Heart right ventricle (tissue), 16 donors: ENCODE measurements at regions not wholly inside any gene's neighbourhood (a gene's known extent, or its start where the extent isn't known, plus 50 kb on each side); places are given as distances from the start of the nearest gene placed in this dataset.

Experiments
- ATAC-seq, 8 donors: fragments of 200-7000 bp; cut with Tn5 transposase; one replicate each; pipeline ENCODE4 v1.9.1; 2020; ENCODE audit warnings: mild to moderate bottlenecking in 8 of 8, moderate library complexity in 8 of 8, moderate number of reproducible peaks in 1 of 8
- DNase-seq, 2 donors: peaks; one replicate each; pipeline ENCODE4 v3.0.0-alpha.2; 2020
- H3K27ac ChIP-seq, 10 donors: fragments of 200-600 bp; sonication (generic) in 2 of 10; one replicate each; pipeline versions ENCODE4 v1.5.0 to v1.8.0; 2020 to 2022; ENCODE audit warnings: mild to moderate bottlenecking in 3 of 10
- H3K27me3 ChIP-seq, 7 donors: fragments of 200-600 bp; one replicate each; pipeline ENCODE4 v1.8.0; 2021 to 2022; ENCODE audit warnings: mild to moderate bottlenecking in 2 of 7
- H3K36me3 ChIP-seq, 9 donors: fragments of 200-600 bp; sonication (generic) in 1 of 9; one replicate each; pipeline versions ENCODE4 v1.5.0 to v1.8.0; 2020 to 2022; ENCODE audit warnings: mild to moderate bottlenecking in 2 of 9
- H3K4me1 ChIP-seq, 9 donors: fragments of 200-600 bp; sonication (generic) in 1 of 9; one replicate each; pipeline versions ENCODE4 v1.5.0 to v1.8.0; 2020 to 2022; ENCODE audit warnings: mild to moderate bottlenecking in 4 of 9
- H3K4me3 ChIP-seq, 10 donors: fragments of 200-600 bp; sonication (generic) in 2 of 10; one replicate each; pipeline versions ENCODE4 v1.5.0 to v1.8.0; 2020 to 2022; ENCODE audit warnings: mild to moderate bottlenecking in 7 of 10, moderate library complexity in 2 of 10
- H3K9me3 ChIP-seq, 11 donors: fragments of 200-600 bp in 10 of 11; sonication (generic) in 2 of 11; one replicate each; pipeline versions ENCODE4 v1.5.0 to v1.8.0; 2013 to 2022; ENCODE audit warnings: mild to moderate bottlenecking in 2 of 11, control low read depth in 1 of 11, moderate library complexity in 1 of 11
- CTCF ChIP-seq, 9 donors: fragments of 200-600 bp; sonication (generic) in 2 of 9; IDR thresholded peaks; one replicate each; pipeline versions ENCODE4 v1.5.0 to v1.8.0; 2021 to 2022; ENCODE audit warnings: antibody characterized with exemption in 9 of 9, mild to moderate bottlenecking in 5 of 9, moderate library complexity in 1 of 9
- WGBS, 2 donors: extraction: QIAGEN DNeasy Blood & Tissue Kit; methylation state at CpG; one replicate each; pipeline ENCODE4 v1.1.7; 2013; ENCODE audit warnings: inconsistent platforms in 1 of 2; 5-methylcytosine and 5-hydroxymethylcytosine counted together
- intact Hi-C, 10 donors: fragments of 100-400 bp; cut with DNase I; formaldehyde crosslinking; loops; one replicate each; pipeline versions ENCODE4 v1.11.1 to v1.14.2; 2022
- donor health status: Arrhythmogenic right ventricular cardiomyopathy.
- donor health status: ischemic (EF 13 %, LVEDD 7.1; RV severe dilation, severe dysfunction).
- donor health status: healthy with polysubstance abuse.
- donor health status: DM: no; HTN: yes; CAD: no.
- donor health status: DM: no; HTN: no; CAD: no.
- donor health status: ischemic (EF 25% LVEDD 6.9; RV normal size, moderate dysfunction).
- donor health status: ischemic (EF 25% LVEDD 5.7; RV mildly dilated, moderate dysfunction).
- donor health status: healthy.
- donor health status: DM: yes; HTN: yes; CAD: no.
- donor health status: Ischemic cardiomyopathy.
- donor health status: ischemic (EF 35%, LVEDD 5.7; RV mildly dilated, moderate dysfunction).
- donor health status: nonischemic (EF 11% LVEDD 7.7; RV severe dilation, severe dysfunction).
- donor health status: DM: yes; HTN: yes; CAD: no.
- donor health status: PGD.
- donor health status: ischemic (EF 29% LVEDD 5.4; RV normal size, mild dysfunction).
- donor health status: nonischemic (EF 23%, LVEDD 6.1; RV moderate dilation, normal function).

GRCh38 chr5:147169901-147170300 is 64.9 kb upstream of the STK32A start:
- H3K27ac ChIP-seq: no peak overlapping the region
- 84 to 88% methylated on average over 3 of the region's 3 CpGs for WGBS, 2 donors
- no peaks in the 10 kb centered on the region for H3K27me3 ChIP-seq
- H3K9me3 ChIP-seq: no peaks in the 10 kb centered on the region
- H3K4me1 ChIP-seq: no peaks in the 10 kb centered on the region
- H3K4me3 ChIP-seq: no peak overlapping the region
- DNase-seq (no peak), ATAC-seq (no peak)
- no peak for TF ChIP-seq CTCF (IDR thresholded peaks at IDR 0.05)
- H3K36me3 ChIP-seq: no peaks in the 10 kb centered on the region
- intact Hi-C loops: no loop called here

GRCh38 chr5:147170603-147171002 is 64.2 kb upstream of the STK32A start:
- WGBS, 2 donors: 72 to 73% methylated on average over 4 of the region's 4 CpGs
- intact Hi-C loops: no loop called here
- Histone ChIP-seq H3K4me1 (no peaks in the 10 kb centered on the region), H3K9me3 (no peaks in the 10 kb centered on the region), H3K36me3 (no peaks in the 10 kb centered on the region), H3K4me3 (no peak overlapping the region), H3K27me3 (no peaks in the 10 kb centered on the region), H3K27ac (no peak overlapping the region)
- DNase-seq (no peak), ATAC-seq (no peak)
- no peak for TF ChIP-seq CTCF (IDR thresholded peaks at IDR 0.05)

GRCh38 chr5:147174671-147175265 is 60.1 kb upstream of the STK32A start:
- 97 to 99% methylated on average over 2 of the region's 2 CpGs for WGBS, 2 donors
- intact Hi-C loops: no loop called here
- no peak overlapping the region for H3K27ac ChIP-seq

GRCh38 chr5:147175516-147176097 is 59.2 kb upstream of the STK32A start:
- ATAC-seq (no peak), DNase-seq (no peak)
- WGBS, 2 donors: 63 to 65% methylated on average over 2 of the region's 2 CpGs
- no peak overlapping the region for H3K27ac ChIP-seq
- no peaks in the 10 kb centered on the region for H3K36me3 ChIP-seq
- no peaks in the 10 kb centered on the region for H3K9me3 ChIP-seq
- no peak overlapping the region for H3K4me3 ChIP-seq
- peaks cover 0 to 4% (median 0%) of the 10 kb centered on the region in 7 donors for H3K27me3 ChIP-seq
- no peaks in the 10 kb centered on the region for H3K4me1 ChIP-seq
- intact Hi-C loops: no loop called here
- TF ChIP-seq CTCF (IDR thresholded peaks at IDR 0.05): no peak

More at GRCh38 chr5:147174671-147175265, 60.1 kb upstream of the STK32A start:
- H3K4me1 ChIP-seq: no peaks in the 10 kb centered on the region
- H3K27me3 ChIP-seq: peaks cover 0 to under 1% (median 0%) of the 10 kb centered on the region in 7 donors
- no peak overlapping the region for H3K4me3 ChIP-seq
- TF ChIP-seq CTCF (IDR thresholded peaks at IDR 0.05): no peak
- ATAC-seq: no peak
- no peak for DNase-seq
- H3K36me3 ChIP-seq: no peaks in the 10 kb centered on the region
- H3K9me3 ChIP-seq: no peaks in the 10 kb centered on the region
